Smooth muscle cell (in vitro differentiated cells): ENCODE measurements at regions not wholly inside any gene's neighbourhood (a gene's known extent, or its start where the extent isn't known, plus 50 kb on each side); places are given as distances from the start of the nearest gene placed in this dataset.

ENCODE experiments used
- DNase-seq: peaks from one replicate; lab custom pipeline; 2025; ENCODE audit not compliant: unreplicated experiment; lab: John Stamatoyannopoulos, UW
- H2AFZ ChIP-seq: fragments of 200-600 bp; sonication (generic); 2 replicates; pipeline ENCODE4 v1.6.0; 2016; ENCODE audit warnings: antibody characterized with exemption, low read depth, mild to moderate bottlenecking
- H3F3A ChIP-seq: fragments of 200-600 bp; sonication (generic); 2 replicates; pipeline ENCODE4 v1.6.0; 2017; ENCODE audit warnings: antibody characterized with exemption, low read depth
- H3K27ac ChIP-seq: fragments of 200-600 bp; sonication (generic); 2 replicates; pipeline ENCODE4 v1.5.1; 2016; ENCODE audit warnings: low read depth, mild to moderate bottlenecking
- H3K27me3 ChIP-seq: fragments of 200-600 bp; sonication (generic); 2 replicates; pipeline ENCODE4 v1.6.1; 2016; ENCODE audit warnings: low read depth, mild to moderate bottlenecking
- H3K36me3 ChIP-seq: fragments of 200-600 bp; sonication (generic); 2 replicates; pipeline ENCODE4 v1.5.1; 2016; ENCODE audit warnings: low read depth
- H3K4me1 ChIP-seq: fragments of 200-600 bp; sonication (generic); 2 replicates; pipeline ENCODE4 v1.5.1; 2016; ENCODE audit warnings: low read depth
- H3K4me2 ChIP-seq: fragments of 200-600 bp; sonication (generic); 2 replicates; pipeline ENCODE4 v1.6.0; 2016; ENCODE audit warnings: mild to moderate bottlenecking
- H3K4me3 ChIP-seq: fragments of 200-600 bp; sonication (generic); 2 replicates; pipeline ENCODE4 v1.5.1; 2016; ENCODE audit warnings: mild to moderate bottlenecking
- H3K79me2 ChIP-seq: fragments of 200-600 bp; sonication (generic); 2 replicates; pipeline ENCODE4 v1.6.0; 2016; ENCODE audit warnings: low read depth, mild to moderate bottlenecking
- H3K9ac ChIP-seq: fragments of 200-600 bp; sonication (generic); 2 replicates; pipeline ENCODE4 v1.6.0; 2016; ENCODE audit warnings: low read depth
- H3K9me3 ChIP-seq: fragments of 200-600 bp; sonication (generic); replicated peaks from 2 replicates; pipeline ENCODE4 v1.5.1; 2016; ENCODE audit warnings: low read depth
- H4K20me1 ChIP-seq: fragments of 200-600 bp; sonication (generic); 2 replicates; pipeline ENCODE4 v1.6.0; 2016; ENCODE audit warnings: low read depth
- CTCF ChIP-seq: fragments of 200-600 bp; sonication (generic); IDR thresholded peaks from 2 replicates; pipeline ENCODE4 v1.5.1; 2017; ENCODE audit warnings: borderline replicate concordance, mild to moderate bottlenecking, antibody characterized with exemption; ENCODE audit not compliant: insufficient read depth, poor library complexity, severe bottlenecking
- WGBS: methylation state at CpG from one replicate; pipeline ENCODE4 v1.1.7; 2016; ENCODE audit warnings: low lambda C conversion rate; 5-methylcytosine and 5-hydroxymethylcytosine counted together

- no peak for TF ChIP-seq CTCF
- Histone ChIP-seq H3K9me3 (no peaks in the 10 kb centered on the region), H3K4me1 (no peaks in the 10 kb centered on the region), H4K20me1 (no peaks in the 10 kb centered on the region), H3K9ac (no peak overlapping the region), H3K27me3 (no peaks in the 10 kb centered on the region), H3K79me2 (no peaks in the 10 kb centered on the region), H3K36me3 (no peaks in the 10 kb centered on the region), H3K4me2 (no peak overlapping the region), H3K27ac (no peak overlapping the region), H3F3A (no peaks in the 10 kb centered on the region), H3K4me3 (no peak overlapping the region), H2AFZ (no peak overlapping the region)
- 63% methylated on average over 1 of the region's 1 CpG for WGBS
- no peak for DNase-seq
Observed at GRCh38 chr9:118148990-118149389, 444.8 kb downstream of the TLR4 start.

- no peaks in the 10 kb centered on the region for H3K9me3 ChIP-seq
- H3K27ac ChIP-seq, result no peak overlapping the region
- H3F3A ChIP-seq, result no peaks in the 10 kb centered on the region
- H2AFZ ChIP-seq, result no peak overlapping the region
- H3K27me3 ChIP-seq, result peaks cover 7% of the 10 kb centered on the region
- no peaks in the 10 kb centered on the region for H3K79me2 ChIP-seq
- H4K20me1 ChIP-seq, result no peaks in the 10 kb centered on the region
- DNase-seq, result no peak
- WGBS, result 85% methylated on average over 6 of the region's 6 CpGs
- no peak overlapping the region for H3K4me3 ChIP-seq
- H3K4me1 ChIP-seq, result no peaks in the 10 kb centered on the region
- no peak for TF ChIP-seq CTCF
- H3K4me2 ChIP-seq, result no peak overlapping the region
- H3K9ac ChIP-seq, result no peak overlapping the region
- H3K36me3 ChIP-seq, result no peaks in the 10 kb centered on the region
Observed at GRCh38 chr9:118156846-118157245, 452.6 kb downstream of the TLR4 start.

- 98% methylated on average over 3 of the region's 3 CpGs for WGBS
- H3K27ac ChIP-seq, result no peak overlapping the region
- H3K9me3 ChIP-seq, result no peaks in the 10 kb centered on the region
- TF ChIP-seq CTCF, result no peak
- H3K36me3 ChIP-seq, result no peaks in the 10 kb centered on the region
- no peaks in the 10 kb centered on the region for H3K4me1 ChIP-seq
- no peak overlapping the region for H2AFZ ChIP-seq
- no peak for DNase-seq
- no peak overlapping the region for H3K4me3 ChIP-seq
- no peak overlapping the region for H3K9ac ChIP-seq
- H3K79me2 ChIP-seq, result no peaks in the 10 kb centered on the region
- no peak overlapping the region for H3K4me2 ChIP-seq
- no peaks in the 10 kb centered on the region for H4K20me1 ChIP-seq
- H3F3A ChIP-seq, result no peaks in the 10 kb centered on the region
- H3K27me3 ChIP-seq, result peaks cover 17% of the 10 kb centered on the region
Observed at GRCh38 chr9:118162716-118163115, 458.5 kb downstream of the TLR4 start.

- Histone ChIP-seq H3K36me3 (no peaks in the 10 kb centered on the region), H3K4me2 (no peak overlapping the region), H2AFZ (no peak overlapping the region), H3F3A (no peaks in the 10 kb centered on the region), H3K79me2 (no peaks in the 10 kb centered on the region), H3K9me3 (no peaks in the 10 kb centered on the region), H4K20me1 (no peaks in the 10 kb centered on the region), H3K4me1 (no peaks in the 10 kb centered on the region), H3K27me3 (peaks cover 24% of the 10 kb centered on the region), H3K9ac (no peak overlapping the region), H3K27ac (no peak overlapping the region), H3K4me3 (no peak overlapping the region)
- 94% methylated on average over 2 of the region's 2 CpGs for WGBS
- TF ChIP-seq CTCF, result no peak
- DNase-seq, result no peak
Observed at GRCh38 chr9:118163751-118164150, 459.5 kb downstream of the TLR4 start.
